Calu3 (cell line): ENCODE measurements at regions not wholly inside any gene's neighbourhood (a gene's known extent, or its start where the extent isn't known, plus 50 kb on each side); places are given as distances from the start of the nearest gene placed in this dataset.

Experiments
- BruUV-seq: library from RNA; stranded (reverse); fragments of 400-500 nt; replicated peaks from 2 replicates; lab custom pipeline; 2021; lab: Mats Ljungman, UMichigan
- CTCF ChIA-PET: fragments of 300-600 bp; sonication (Branson Sonifier 250); formaldehyde crosslinking; loops from one replicate; lab custom pipeline; 2022; ENCODE audit warnings: antibody characterized with exemption; lab: Charles Lee
- DNase-seq: peaks from one replicate; pipeline ENCODE4 v3.0.0; 2022
- H3K27ac Mint-ChIP-seq: one replicate; pipeline ENCODE4 v1.8.0; 2022; ENCODE audit warnings: mixed read lengths; ENCODE audit not compliant: unreplicated experiment
- H3K27me3 Mint-ChIP-seq: one replicate; pipeline ENCODE4 v1.8.0; 2022; ENCODE audit warnings: mixed read lengths; ENCODE audit not compliant: unreplicated experiment
- H3K36me3 Mint-ChIP-seq: one replicate; pipeline ENCODE4 v1.8.0; 2022; ENCODE audit warnings: mild to moderate bottlenecking, moderate library complexity, mixed read lengths; ENCODE audit not compliant: insufficient read depth, unreplicated experiment
- H3K4me1 Mint-ChIP-seq: one replicate; pipeline ENCODE4 v1.8.0; 2022; ENCODE audit warnings: mild to moderate bottlenecking, low read depth, mixed read lengths; ENCODE audit not compliant: unreplicated experiment
- H3K4me3 Mint-ChIP-seq: one replicate; pipeline ENCODE4 v1.8.0; 2022; ENCODE audit warnings: mild to moderate bottlenecking, low read depth, moderate library complexity, mixed read lengths; ENCODE audit not compliant: unreplicated experiment
- H3K9me3 Mint-ChIP-seq: one replicate; pipeline ENCODE4 v1.8.0; 2022; ENCODE audit warnings: low read depth, mixed read lengths; ENCODE audit not compliant: unreplicated experiment
- CTCF ChIP-seq: fragments of 200-600 bp; IDR thresholded peaks from one replicate; pipeline ENCODE4 v1.8.0; 2022; ENCODE audit warnings: antibody characterized with exemption; ENCODE audit not compliant: unreplicated experiment
- intact Hi-C: fragments of 100-400 bp; cut with micrococcal nuclease; formaldehyde crosslinking; loops from one replicate; pipeline ENCODE4 v1.10.0; 2022; ENCODE audit not compliant: unreplicated experiment

- CTCF ChIA-PET: no interaction called here
- no peaks in the 10 kb centered on the region for H3K4me1 Mint-ChIP-seq
- no TSS peak for BruUV-seq
- H3K36me3 Mint-ChIP-seq: no peaks in the 10 kb centered on the region
- H3K27ac Mint-ChIP-seq: no peak overlapping the region
- no peak for TF ChIP-seq CTCF
- no peaks in the 10 kb centered on the region for H3K27me3 Mint-ChIP-seq
- H3K9me3 Mint-ChIP-seq: peaks cover 12% of the 10 kb centered on the region
- intact Hi-C loops: no loop called here
- no peak for DNase-seq
- H3K4me3 Mint-ChIP-seq: no peak overlapping the region
These were observed 316.1 kb upstream of the B3GAT1 start for GRCh38 chr11:134728186-134728585.

GRCh38 chr11:134727636-134728035, 315.6 kb upstream of the B3GAT1 start:
- CTCF ChIA-PET: no interaction called here
- Mint-ChIP-seq H3K4me3 (no peak overlapping the region), H3K9me3 (peaks cover 16% of the 10 kb centered on the region), H3K27ac (no peak overlapping the region), H3K4me1 (no peaks in the 10 kb centered on the region), H3K27me3 (no peaks in the 10 kb centered on the region), H3K36me3 (no peaks in the 10 kb centered on the region)
- intact Hi-C loops: no loop called here
- DNase-seq: no peak
- no peak for TF ChIP-seq CTCF
- BruUV-seq: no TSS peak

GRCh38 chr11:134727204-134727603, 315.2 kb upstream of the B3GAT1 start:
- H3K9me3 Mint-ChIP-seq: peaks cover 11% of the 10 kb centered on the region
- H3K4me1 Mint-ChIP-seq: no peaks in the 10 kb centered on the region
- no peak for TF ChIP-seq CTCF
- no peaks in the 10 kb centered on the region for H3K27me3 Mint-ChIP-seq
- BruUV-seq: no TSS peak
- intact Hi-C loops: no loop called here
- no peak overlapping the region for H3K27ac Mint-ChIP-seq
- no peak overlapping the region for H3K4me3 Mint-ChIP-seq
- no peak for DNase-seq
- CTCF ChIA-PET: no interaction called here
- no peaks in the 10 kb centered on the region for H3K36me3 Mint-ChIP-seq

GRCh38 chr11:134725716-134726639, 313.9 kb upstream of the B3GAT1 start:
- no peak for DNase-seq
- CTCF ChIA-PET: no interaction called here
- no peak for TF ChIP-seq CTCF
- intact Hi-C loops: no loop called here
- Mint-ChIP-seq H3K27ac (no peak overlapping the region), H3K4me3 (no peak overlapping the region), H3K36me3 (no peaks in the 10 kb centered on the region), H3K9me3 (peaks cover 10% of the 10 kb centered on the region), H3K27me3 (no peaks in the 10 kb centered on the region), H3K4me1 (no peaks in the 10 kb centered on the region)
- no TSS peak for BruUV-seq
